SK-N-SH (cell line): ENCODE measurements at regions not wholly inside any gene's neighbourhood (a gene's known extent, or its start where the extent isn't known, plus 50 kb on each side); places are given as distances from the start of the nearest gene placed in this dataset.

Source experiments
- CTCF ChIA-PET: fragments of 300-600, 350-600 bp; formaldehyde crosslinking; extraction: SDS; loops from one replicate; lab custom pipeline; 2021; lab: Yijun Ruan, JAX
- POLR2A ChIA-PET: fragments of 350-600 bp; sonication (Branson Sonifier 250); formaldehyde crosslinking; extraction: SDS; loops from one replicate; lab custom pipeline; 2020; ENCODE audit warnings: antibody characterized with exemption, inconsistent platforms; lab: Yijun Ruan, JAX
- DNase-seq: peaks from one replicate; pipeline ENCODE4 v3.0.0; 2012
- H2AFZ ChIP-seq: fragments of 200-600 bp; sonication (generic); 2 replicates; pipeline ENCODE4 v1.8.1; 2016; ENCODE audit warnings: antibody characterized with exemption, mild to moderate bottlenecking, low read depth
- H3F3A ChIP-seq: fragments of 200-600 bp; sonication (generic); replicated peaks from 2 replicates; pipeline ENCODE3; 2016; ENCODE audit warnings: antibody characterized with exemption, mild to moderate bottlenecking; ENCODE audit not compliant: insufficient read depth
- H3K27ac ChIP-seq, 2 experiments: fragments of 200-500 bp in 1 of 2; fragments of 200-600 bp in 1 of 2; sonication (Bioruptor generic) in 1 of 2; sonication (generic), shearing (Covaris generic) in 1 of 2; 2 replicates each; pipeline versions ENCODE4 v1.5.1 to v1.6.1; 2014 to 2016; ENCODE audit warnings: low read depth in 2 of 2, inconsistent platforms in 1 of 2, low read length in 1 of 2, mild to moderate bottlenecking in 1 of 2, mixed read lengths in 1 of 2
- H3K27me3 ChIP-seq: fragments of 200-600 bp; sonication (generic), shearing (Covaris generic); 2 replicates; pipeline ENCODE4 v1.6.1; 2016; ENCODE audit warnings: mixed run types; ENCODE audit not compliant: insufficient read depth
- H3K36me3 ChIP-seq, 2 experiments: fragments of 200-500 bp in 1 of 2; fragments of 200-600 bp in 1 of 2; sonication (Bioruptor generic) in 1 of 2; sonication (generic) in 1 of 2; replicated peaks in 1 of 2; 2 replicates each; pipeline versions ENCODE3 to v1.5.1; 2014 to 2016; ENCODE audit warnings: low read length in 1 of 2, mild to moderate bottlenecking in 1 of 2; ENCODE audit not compliant: insufficient read depth in 2 of 2, control insufficient read depth in 1 of 2
- H3K4me1 ChIP-seq, 2 experiments: fragments of 200-500 bp in 1 of 2; fragments of 200-600 bp in 1 of 2; sonication (Bioruptor generic) in 1 of 2; sonication (generic), shearing (Covaris generic) in 1 of 2; 2 replicates each; pipeline versions ENCODE4 v1.5.1 to v1.6.1; 2014 to 2016; ENCODE audit warnings: low read depth in 1 of 2, low read length in 1 of 2, mixed run types in 1 of 2; ENCODE audit not compliant: insufficient read depth in 2 of 2, control insufficient read depth in 1 of 2
- H3K4me2 ChIP-seq: fragments of 200-600 bp; sonication (generic), shearing (Covaris generic); 2 replicates; pipeline ENCODE4 v1.6.1; 2017; ENCODE audit warnings: mixed run types
- H3K4me3 ChIP-seq, 2 experiments: fragments of 200-500 bp in 1 of 2; fragments of 200-600 bp in 1 of 2; sonication (Bioruptor generic) in 1 of 2; sonication (generic), shearing (Covaris generic) in 1 of 2; 2 replicates each; pipeline versions ENCODE4 v1.5.1 to v1.8.1; 2014 to 2016; ENCODE audit warnings: low read depth in 2 of 2, inconsistent platforms in 1 of 2, low read length in 1 of 2, mild to moderate bottlenecking in 1 of 2, mixed read lengths in 1 of 2, moderate library complexity in 1 of 2
- H3K79me2 ChIP-seq: fragments of 200-600 bp; sonication (generic); 2 replicates; pipeline ENCODE4 v1.8.1; 2017; ENCODE audit warnings: mild to moderate bottlenecking; ENCODE audit not compliant: insufficient read depth
- H3K9ac ChIP-seq: fragments of 200-600 bp; sonication (generic); 2 replicates; pipeline ENCODE4 v1.6.1; 2017; ENCODE audit warnings: mixed run types
- H3K9me2 ChIP-seq: fragments of 200-600 bp; sonication (generic); 2 replicates; pipeline ENCODE4 v1.6.1; 2017; ENCODE audit warnings: mixed run types
- H3K9me3 ChIP-seq: fragments of 200-600 bp; sonication (generic); 2 replicates; pipeline ENCODE4 v1.6.1; 2017; ENCODE audit warnings: mixed run types, mild to moderate bottlenecking, moderate library complexity
- H4K20me1 ChIP-seq: fragments of 200-600 bp; sonication (generic); 2 replicates; pipeline ENCODE4 v1.6.1; 2017; ENCODE audit warnings: mild to moderate bottlenecking, mixed run types; ENCODE audit not compliant: insufficient read depth
- CTCF ChIP-seq: fragments of 200-600 bp; sonication (generic); IDR thresholded peaks from 2 replicates; pipeline ENCODE4 v1.6.1; 2017; ENCODE audit warnings: antibody characterized with exemption, mild to moderate bottlenecking, moderate library complexity
- EP300 ChIP-seq, 2 experiments: IDR thresholded peaks; 2 replicates each; pipeline versions ENCODE4 v1.4.0 to v1.6.1; 2012; ENCODE audit warnings: borderline replicate concordance in 1 of 2, low read depth in 1 of 2, low read length in 1 of 2
- EZH2phosphoT487 ChIP-seq: fragments of 200-600 bp; sonication (generic); IDR thresholded peaks from 2 replicates; pipeline ENCODE4 v1.6.1; 2017; ENCODE audit warnings: low read depth, mixed run types, mild to moderate bottlenecking, antibody characterized with exemption, moderate library complexity, borderline replicate concordance
- FOXJ3 ChIP-seq: sonication (generic); formaldehyde crosslinking; IDR thresholded peaks from 2 replicates; pipeline ENCODE4 v1.5.1; 2020; ENCODE audit warnings: mild to moderate bottlenecking, missing genetic modification reagents
- FOXM1 ChIP-seq: IDR thresholded peaks from 2 replicates; pipeline ENCODE4 v1.4.0; 2012; ENCODE audit warnings: low read depth, mild to moderate bottlenecking
- RCOR1 ChIP-seq: fragments of 150-350 bp; IDR thresholded peaks from 2 replicates; pipeline ENCODE4 v1.6.1; 2017; ENCODE audit warnings: antibody characterized with exemption, low read length
- RXRA ChIP-seq: IDR thresholded peaks from 2 replicates; pipeline ENCODE4 v1.4.0; 2012; ENCODE audit warnings: low read depth, mild to moderate bottlenecking, borderline replicate concordance
- TEAD4 ChIP-seq: IDR thresholded peaks from 2 replicates; pipeline ENCODE4 v1.4.0; 2012; ENCODE audit warnings: mild to moderate bottlenecking, borderline replicate concordance; ENCODE audit not compliant: insufficient read depth
- WGBS: methylation state at CpG from one replicate; pipeline ENCODE4 v1.1.6; 2017; ENCODE audit warnings: low lambda C conversion rate; 5-methylcytosine and 5-hydroxymethylcytosine counted together
- TF ChIP-seq, protein P1 (sequence below): IDR thresholded peaks from 2 replicates; pipeline ENCODE4 v1.4.0; 2012; ENCODE audit warnings: low read depth, borderline replicate concordance
- TF ChIP-seq, protein P2 (sequence below): IDR thresholded peaks from 2 replicates; pipeline ENCODE4; 2012

DNA sequence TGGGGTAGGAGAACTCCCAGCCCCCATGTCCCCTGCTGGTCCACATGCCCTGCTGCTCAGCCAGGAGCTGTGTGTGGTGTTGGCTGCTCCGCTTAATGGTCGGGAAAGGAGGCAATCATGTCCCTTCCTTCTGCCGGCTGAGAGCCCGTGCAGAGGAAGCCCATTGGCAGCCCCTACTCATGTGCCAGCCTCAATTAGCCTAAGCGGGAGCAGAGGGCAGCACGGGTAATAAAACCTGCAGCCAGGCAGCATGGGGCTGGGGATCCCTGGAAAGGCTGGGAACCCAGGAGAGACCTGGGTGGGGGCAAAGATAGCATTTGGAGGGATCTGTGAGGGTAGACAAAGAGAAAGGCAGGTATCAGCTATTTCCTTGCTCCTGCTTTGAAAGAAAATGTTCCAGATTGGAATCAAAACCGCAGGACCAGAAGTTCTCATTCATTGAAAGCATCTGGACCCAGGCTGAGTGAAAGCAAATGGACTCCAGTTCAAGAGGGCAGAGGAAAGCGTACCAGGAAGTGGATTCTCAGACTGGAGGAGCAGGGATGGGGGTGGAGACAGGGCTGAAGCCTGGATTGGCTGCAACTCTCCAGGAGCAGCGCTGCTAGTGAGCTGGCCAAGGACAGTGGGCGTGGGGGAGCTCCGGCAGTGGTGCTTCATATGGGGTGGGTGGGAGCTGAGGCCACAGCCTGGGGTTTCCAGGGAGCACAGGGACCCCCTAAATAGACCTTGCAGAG is 103.4 kb upstream of the NECTIN1 start:
- Histone ChIP-seq H4K20me1 (no peaks in the 10 kb centered on the region), H3K4me1 (peaks cover 0 to 51% of the 10 kb centered on the region in 2 experiments; a peak in 1 of 4 replicates), H3K9ac (no peak overlapping the region), H3K27me3 (no peaks in the 10 kb centered on the region; the same call in 1 of the 2 replicates), H3K9me3 (no peaks in the 10 kb centered on the region), H3K36me3 (no peaks in the 10 kb centered on the region), H2AFZ (no peak overlapping the region), H3K4me3 (peak overlapping the region in 1 of 2 experiments; percentile 8; a peak in 1 of 4 replicates), H3K79me2 (no peaks in the 10 kb centered on the region), H3F3A (no peaks in the 10 kb centered on the region), H3K4me2 (no peak overlapping the region), H3K27ac (peak overlapping the region in 1 of 2 experiments; percentile 96; a peak in 2 of 4 replicates), H3K9me2 (no peaks in the 10 kb centered on the region)
- 26% methylated on average over 6 of the region's 11 CpGs for WGBS
- peak; percentile 86 for DNase-seq
- TF ChIP-seq TEAD4: no peak
- no peak for TF ChIP-seq EZH2phosphoT487
- 0 out of 2 replicates have a peak, but pooled peaks have one; percentile 5 for TF ChIP-seq RCOR1
- TF ChIP-seq, protein P1, sequence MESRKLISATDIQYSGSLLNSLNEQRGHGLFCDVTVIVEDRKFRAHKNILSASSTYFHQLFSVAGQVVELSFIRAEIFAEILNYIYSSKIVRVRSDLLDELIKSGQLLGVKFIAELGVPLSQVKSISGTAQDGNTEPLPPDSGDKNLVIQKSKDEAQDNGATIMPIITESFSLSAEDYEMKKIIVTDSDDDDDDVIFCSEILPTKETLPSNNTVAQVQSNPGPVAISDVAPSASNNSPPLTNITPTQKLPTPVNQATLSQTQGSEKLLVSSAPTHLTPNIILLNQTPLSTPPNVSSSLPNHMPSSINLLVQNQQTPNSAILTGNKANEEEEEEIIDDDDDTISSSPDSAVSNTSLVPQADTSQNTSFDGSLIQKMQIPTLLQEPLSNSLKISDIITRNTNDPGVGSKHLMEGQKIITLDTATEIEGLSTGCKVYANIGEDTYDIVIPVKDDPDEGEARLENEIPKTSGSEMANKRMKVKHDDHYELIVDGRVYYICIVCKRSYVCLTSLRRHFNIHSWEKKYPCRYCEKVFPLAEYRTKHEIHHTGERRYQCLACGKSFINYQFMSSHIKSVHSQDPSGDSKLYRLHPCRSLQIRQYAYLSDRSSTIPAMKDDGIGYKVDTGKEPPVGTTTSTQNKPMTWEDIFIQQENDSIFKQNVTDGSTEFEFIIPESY: no peak
- TF ChIP-seq RXRA: no peak
- TF ChIP-seq EP300 (IDR thresholded peaks at IDR 0.05; ENCODE audit: borderline replicate concordance in 1 of 2, low read depth in 1 of 2, low read length in 1 of 2): no peak
- TF ChIP-seq FOXM1: no peak
- TF ChIP-seq CTCF: no peak
- ChIA-PET POLR2A (interaction anchor here (0.6 to 1.6 kb wide), 7 partner anchors 11 to 105 kb away, joined by 3 to 8 read pairs (median 4); no protein-coding TSS in a partner anchor), CTCF (interaction anchor here (1.1 to 1.2 kb wide), 4 partner anchors 10 to 58 kb away, joined by 3 to 5 read pairs (median 3); no protein-coding TSS in a partner anchor)

DNA sequence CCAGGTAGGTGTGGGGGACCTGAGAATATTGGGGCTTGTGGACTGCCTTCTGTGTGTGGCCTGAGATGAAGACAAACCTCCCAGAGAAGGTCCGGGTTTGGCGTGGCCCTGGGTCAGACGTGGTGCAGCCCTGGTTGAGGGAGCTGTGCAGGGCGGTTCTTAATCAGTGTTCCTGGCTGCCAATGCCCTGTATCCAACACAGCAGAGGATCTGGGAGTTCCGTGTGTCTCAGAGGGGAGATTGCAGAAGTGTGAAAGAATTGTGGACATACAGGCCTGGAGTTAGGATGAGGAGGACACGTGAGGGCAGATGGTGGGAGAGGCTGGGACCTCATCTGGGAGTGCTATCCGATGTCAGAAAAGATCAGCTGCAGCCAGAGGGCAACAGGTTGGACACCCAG is 102.0 kb upstream of the NECTIN1 start:
- peaks cover 0 to 51% of the 10 kb centered on the region in 2 experiments; a peak in 1 of 4 replicates for H3K4me1 ChIP-seq
- no peaks in the 10 kb centered on the region for H3F3A ChIP-seq
- no peak for TF ChIP-seq FOXJ3 (CRISPR knock-in tag)
- TF ChIP-seq, protein P2, sequence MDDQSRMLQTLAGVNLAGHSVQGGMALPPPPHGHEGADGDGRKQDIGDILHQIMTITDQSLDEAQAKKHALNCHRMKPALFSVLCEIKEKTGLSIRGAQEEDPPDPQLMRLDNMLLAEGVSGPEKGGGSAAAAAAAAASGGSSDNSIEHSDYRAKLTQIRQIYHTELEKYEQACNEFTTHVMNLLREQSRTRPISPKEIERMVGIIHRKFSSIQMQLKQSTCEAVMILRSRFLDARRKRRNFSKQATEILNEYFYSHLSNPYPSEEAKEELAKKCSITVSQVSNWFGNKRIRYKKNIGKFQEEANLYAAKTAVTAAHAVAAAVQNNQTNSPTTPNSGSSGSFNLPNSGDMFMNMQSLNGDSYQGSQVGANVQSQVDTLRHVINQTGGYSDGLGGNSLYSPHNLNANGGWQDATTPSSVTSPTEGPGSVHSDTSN: no peak
- H4K20me1 ChIP-seq: no peaks in the 10 kb centered on the region
- no peak overlapping the region for H3K9ac ChIP-seq
- no peak for DNase-seq
- POLR2A ChIA-PET: interaction anchor here (1.2 to 1.5 kb wide), 2 partner anchors 71 to 102 kb away, joined by 3 read pairs; partner anchors contain the start of gene NECTIN1
- WGBS: 37% methylated on average over 7 of the region's 7 CpGs
- H3K9me2 ChIP-seq: no peaks in the 10 kb centered on the region
- no peak overlapping the region for H3K4me3 ChIP-seq
- no peaks in the 10 kb centered on the region for H3K9me3 ChIP-seq
- no peaks in the 10 kb centered on the region for H3K36me3 ChIP-seq
- peak overlapping the region in 1 of 2 experiments; percentile 96; a peak in 1 of 4 replicates for H3K27ac ChIP-seq
- H3K4me2 ChIP-seq: no peak overlapping the region
- H3K79me2 ChIP-seq: no peaks in the 10 kb centered on the region
- CTCF ChIA-PET: interaction anchor here (0.8 to 0.9 kb wide), 2 partner anchors 39 to 277 kb away, joined by 3 read pairs; no protein-coding TSS in a partner anchor
- no peaks in the 10 kb centered on the region; the same call in 1 of the 2 replicates for H3K27me3 ChIP-seq
- no peak overlapping the region for H2AFZ ChIP-seq
